ACC112 (cell line): ENCODE measurements at regions not wholly inside any gene's neighbourhood (a gene's known extent, or its start where the extent isn't known, plus 50 kb on each side); places are given as distances from the start of the nearest gene placed in this dataset.
"Not testable (repeated sequence)": the region's sequence is repeated elsewhere in the genome, so short reads cannot be mapped to it uniquely, and the experiment has no call there.

Experiments
- H2AFZ ChIP-seq: fragments of 200-600 bp; sonication (generic); one replicate; pipeline ENCODE4 v1.6.0; 2017; ENCODE audit warnings: antibody characterized with exemption, low read length; ENCODE audit not compliant: unreplicated experiment
- H3K27ac ChIP-seq: fragments of 200-600 bp; sonication (generic); 2 replicates; pipeline ENCODE4 v1.5.1; 2014; ENCODE audit warnings: low read depth, mild to moderate bottlenecking, antibody characterized with exemption, low read length, moderate library complexity
- H3K27me3 ChIP-seq: fragments of 200-600 bp; sonication (generic); 2 replicates; pipeline ENCODE4 v1.6.1; 2014; ENCODE audit warnings: mild to moderate bottlenecking, antibody characterized with exemption, low read length, moderate library complexity, mixed read lengths; ENCODE audit not compliant: insufficient read depth
- H3K36me3 ChIP-seq: fragments of 200-600 bp; sonication (generic); 2 replicates; pipeline ENCODE4 v1.6.1; 2016; ENCODE audit warnings: mild to moderate bottlenecking, antibody characterized with exemption, low read length, moderate library complexity, mixed read lengths; ENCODE audit not compliant: insufficient read depth
- H3K4me1 ChIP-seq: fragments of 200-600 bp; sonication (generic); one replicate; pipeline ENCODE4 v1.6.1; 2016; ENCODE audit warnings: low read length, mixed read lengths; ENCODE audit not compliant: insufficient read depth, unreplicated experiment, control insufficient read depth
- H3K4me3 ChIP-seq: fragments of 200-600 bp; sonication (generic); 2 replicates; pipeline ENCODE4 v1.5.1; 2014; ENCODE audit warnings: mild to moderate bottlenecking, low read depth, low read length
- H3K79me2 ChIP-seq: fragments of 200-600 bp; sonication (generic); one replicate; pipeline ENCODE4 v1.6.0; 2016; ENCODE audit warnings: low read length; ENCODE audit not compliant: control insufficient read depth, unreplicated experiment, insufficient read depth

DNA sequence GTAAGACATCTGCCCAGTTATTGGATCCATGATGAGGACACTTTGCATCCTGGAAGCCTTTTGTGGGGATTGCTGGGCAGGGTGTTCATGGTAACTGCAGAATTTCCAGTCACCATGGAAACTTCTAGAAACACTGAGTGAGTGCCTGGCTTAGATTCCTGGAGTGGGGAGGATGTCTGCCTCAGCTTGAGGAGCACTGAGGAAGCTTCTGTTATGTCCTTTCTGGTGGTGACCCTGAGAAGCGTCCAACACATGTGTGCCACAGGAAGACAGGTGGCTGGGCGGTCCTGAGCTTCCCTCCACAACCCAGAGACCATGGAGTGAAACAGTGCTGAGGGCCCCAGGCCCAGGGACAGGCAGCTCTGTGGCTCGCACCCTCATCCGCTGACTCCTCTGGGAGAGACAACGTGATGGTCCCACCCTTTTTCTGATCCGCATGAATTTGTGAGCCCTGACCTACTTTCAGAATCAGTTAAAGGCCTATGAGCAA lies 191.8 kb upstream of the CXCL12 start:
- no peaks in the 10 kb centered on the region for H3K27me3 ChIP-seq
- no peak overlapping the region for H3K4me3 ChIP-seq
- no peaks in the 10 kb centered on the region for H3K36me3 ChIP-seq
- H3K27ac ChIP-seq: no peak overlapping the region
- H3K79me2 ChIP-seq: no peaks in the 10 kb centered on the region
- H2AFZ ChIP-seq: no peak overlapping the region
- H3K4me1 ChIP-seq: peaks cover 3% of the 10 kb centered on the region

DNA sequence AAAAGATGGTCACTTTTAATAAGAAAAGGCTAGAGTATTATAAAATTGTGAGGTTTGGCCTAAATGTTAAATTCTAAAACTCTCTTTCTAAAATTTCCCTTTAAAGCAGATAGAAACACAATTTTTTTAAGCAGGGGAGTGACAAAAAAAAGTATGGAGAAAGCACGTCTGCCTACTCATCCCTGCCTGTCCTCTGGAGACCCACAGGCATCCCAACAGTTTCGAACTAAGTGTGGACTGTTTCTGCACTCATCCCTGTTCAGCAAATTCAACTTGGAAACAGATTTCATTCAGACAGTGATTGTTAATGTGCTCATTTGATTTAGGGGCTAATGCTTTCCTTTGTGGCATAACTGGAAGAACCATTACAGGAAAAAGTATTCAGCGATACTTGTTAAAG lies 192.6 kb upstream of the CXCL12 start:
- H3K36me3 ChIP-seq: no peaks in the 10 kb centered on the region
- H3K27ac ChIP-seq: no peak overlapping the region
- H3K27me3 ChIP-seq: no peaks in the 10 kb centered on the region
- no peak overlapping the region for H3K4me3 ChIP-seq
- no peaks in the 10 kb centered on the region for H3K4me1 ChIP-seq
- H3K79me2 ChIP-seq: no peaks in the 10 kb centered on the region
- no peak overlapping the region for H2AFZ ChIP-seq

DNA sequence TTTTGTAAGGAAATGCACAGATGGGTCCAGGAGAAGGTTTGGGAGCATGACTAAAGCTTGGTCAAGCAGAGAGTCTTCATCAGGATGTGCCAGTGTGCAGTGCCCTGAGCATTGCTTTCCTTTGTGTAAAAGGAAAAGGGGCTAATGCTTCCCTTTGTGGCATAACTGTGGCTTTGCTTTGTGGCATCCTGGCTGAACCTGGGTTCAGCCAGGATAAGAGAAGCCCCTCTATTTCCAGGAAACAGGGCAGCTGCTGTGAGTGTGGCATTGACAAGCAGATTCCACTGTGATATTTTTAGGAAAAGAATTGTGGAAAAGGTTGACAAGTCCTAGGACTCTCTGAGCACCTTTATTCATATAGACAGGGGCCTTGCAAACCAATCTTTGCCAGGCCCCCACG lies 193.4 kb upstream of the CXCL12 start:
- Histone ChIP-seq H3K27ac (no peak overlapping the region), H3K4me1 (no peaks in the 10 kb centered on the region), H3K4me3 (no peak overlapping the region), H3K79me2 (no peaks in the 10 kb centered on the region), H3K27me3 (no peaks in the 10 kb centered on the region), H3K36me3 (no peaks in the 10 kb centered on the region), H2AFZ (no peak overlapping the region)

GRCh38 chr10:44578963-44579362 lies 194.1 kb upstream of the CXCL12 start:
- not testable (repeated sequence) for H2AFZ ChIP-seq, H3K4me1 ChIP-seq, H3K27me3 ChIP-seq, H3K4me3 ChIP-seq, H3K36me3 ChIP-seq, H3K27ac ChIP-seq, H3K79me2 ChIP-seq

GRCh38 chr10:44581996-44582395 lies 197.1 kb upstream of the CXCL12 start:
- Histone ChIP-seq H3K27me3 (no peaks in the 10 kb centered on the region), H2AFZ (no peak overlapping the region), H3K36me3 (no peaks in the 10 kb centered on the region), H3K4me1 (no peaks in the 10 kb centered on the region), H3K4me3 (no peak overlapping the region), H3K79me2 (no peaks in the 10 kb centered on the region), H3K27ac (no peak overlapping the region)

GRCh38 chr10:44587488-44588318 lies 202.8 kb upstream of the CXCL12 start:
- H3K79me2 ChIP-seq: no peaks in the 10 kb centered on the region
- H2AFZ ChIP-seq: no peak overlapping the region
- no peaks in the 10 kb centered on the region for H3K27me3 ChIP-seq
- H3K36me3 ChIP-seq: no peaks in the 10 kb centered on the region
- no peak overlapping the region for H3K27ac ChIP-seq
- H3K4me1 ChIP-seq: no peaks in the 10 kb centered on the region
- no peak overlapping the region for H3K4me3 ChIP-seq

- H2AFZ ChIP-seq: no peak overlapping the region
- H3K79me2 ChIP-seq: no peaks in the 10 kb centered on the region
- no peaks in the 10 kb centered on the region for H3K36me3 ChIP-seq
- no peaks in the 10 kb centered on the region for H3K4me1 ChIP-seq
- H3K27me3 ChIP-seq: no peaks in the 10 kb centered on the region
- H3K27ac ChIP-seq: no peak overlapping the region
- H3K4me3 ChIP-seq: no peak overlapping the region
Observed at GRCh38 chr10:44589181-44589943, 204.5 kb upstream of the CXCL12 start.

DNA sequence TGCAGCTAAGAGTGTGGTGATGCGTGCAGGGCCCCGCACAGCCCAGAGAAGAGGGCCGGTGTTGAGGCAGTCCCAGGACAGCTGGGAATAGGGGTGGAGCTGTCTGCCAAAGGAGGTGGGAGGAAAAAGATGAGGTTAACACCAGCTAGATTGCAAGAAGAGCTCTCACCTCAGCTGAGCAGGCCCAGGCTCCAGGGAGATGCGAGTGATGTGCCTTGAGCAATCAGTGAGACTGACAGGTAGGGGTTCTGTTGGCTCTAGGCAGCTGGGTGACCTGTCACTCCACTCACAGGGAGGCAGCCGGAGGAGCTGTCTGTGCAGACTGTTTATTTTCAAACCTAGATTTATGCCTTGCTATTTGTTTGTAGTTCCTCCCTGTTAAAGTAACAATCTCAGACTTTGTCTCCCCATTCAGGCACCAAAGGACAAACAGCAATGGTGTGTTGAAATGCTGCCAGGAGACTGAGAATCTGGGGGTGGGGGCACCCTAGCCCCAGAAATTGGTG lies 205.1 kb upstream of the CXCL12 start:
- no peaks in the 10 kb centered on the region for H3K36me3 ChIP-seq
- H3K4me1 ChIP-seq: no peaks in the 10 kb centered on the region
- H3K27ac ChIP-seq: no peak overlapping the region
- H3K27me3 ChIP-seq: no peaks in the 10 kb centered on the region
- no peak overlapping the region for H2AFZ ChIP-seq
- H3K79me2 ChIP-seq: no peaks in the 10 kb centered on the region
- H3K4me3 ChIP-seq: no peak overlapping the region

- Histone ChIP-seq H3K4me1 (no peaks in the 10 kb centered on the region), H3K27ac (no peak overlapping the region), H3K4me3 (no peak overlapping the region), H3K36me3 (no peaks in the 10 kb centered on the region), H2AFZ (no peak overlapping the region), H3K27me3 (no peaks in the 10 kb centered on the region), H3K79me2 (no peaks in the 10 kb centered on the region)
Observed at GRCh38 chr10:44591911-44592310, 207.0 kb upstream of the CXCL12 start.

- Histone ChIP-seq H3K79me2 (no peaks in the 10 kb centered on the region), H3K27me3 (no peaks in the 10 kb centered on the region), H3K4me1 (no peaks in the 10 kb centered on the region), H3K4me3 (no peak overlapping the region), H2AFZ (no peak overlapping the region), H3K27ac (no peak overlapping the region), H3K36me3 (no peaks in the 10 kb centered on the region)
Observed at GRCh38 chr10:44593952-44594351, 209.1 kb upstream of the CXCL12 start.
